ENCODE measurements at regions not wholly inside any gene's neighbourhood (a gene's known extent, or its start where the extent isn't known, plus 50 kb on each side); places are given as distances from the start of the nearest gene placed in this dataset.

- Histone ChIP-seq H3K79me2 (ENCODE audit: insufficient read depth, low read length) (no peaks in the 10 kb centered on the region), H3K4me1 (ENCODE audit: insufficient read depth, low read length) (no peaks in the 10 kb centered on the region), H3K9me3 (ENCODE audit: insufficient read depth, low read depth, low read length) (peaks cover 16% of the 10 kb centered on the region), H2AFZ (ENCODE audit: low read depth, low read length) (no peak overlapping the region), H3K27me3 (ENCODE audit: insufficient read depth, low read length) (no peaks in the 10 kb centered on the region), H3K9ac (ENCODE audit: low read length) (no peak overlapping the region), H4K20me1 (ENCODE audit: insufficient read depth, low read length) (no peaks in the 10 kb centered on the region), H3K36me3 (ENCODE audit: insufficient read depth, low read length) (no peaks in the 10 kb centered on the region), H3K4me2 (ENCODE audit: low read length) (no peak overlapping the region), H3K4me3 (ENCODE audit: insufficient read depth, low read depth, low read length) (no peak overlapping the region), H3K27ac (ENCODE audit: low read depth, low read length) (no peak overlapping the region)
- H3K27ac Mint-ChIP-seq (ENCODE audit: unreplicated experiment) = no peak overlapping the region
- no peaks in the 10 kb centered on the region for H3K4me1 Mint-ChIP-seq (ENCODE audit: low read depth, unreplicated experiment)
- H3K27me3 Mint-ChIP-seq (ENCODE audit: low read depth, unreplicated experiment) = no peaks in the 10 kb centered on the region
- no peak for FAIRE-seq
- no peaks in the 10 kb centered on the region for H3K9me3 Mint-ChIP-seq (ENCODE audit: unreplicated experiment)
- no peak for DNase-seq (ENCODE audit: low read depth)
- H3K36me3 Mint-ChIP-seq (ENCODE audit: low read depth, unreplicated experiment) = no peaks in the 10 kb centered on the region
- no peak for TF ChIP-seq EZH2 (IDR thresholded peaks at IDR 0.05; ENCODE audit: insufficient read depth, low read length)
- TF ChIP-seq CTCF (IDR thresholded peaks at IDR 0.05; ENCODE audit: insufficient read depth, low read depth, low read length) = no peak
- H3K4me3 Mint-ChIP-seq (ENCODE audit: unreplicated experiment) = no peak overlapping the region
These were observed 299.1 kb upstream of the GALNT5 start for GRCh38 chr2:156958374-156958773.

- no peak for TF ChIP-seq EZH2 (IDR thresholded peaks at IDR 0.05; ENCODE audit: insufficient read depth, low read length)
- no peak for TF ChIP-seq CTCF (IDR thresholded peaks at IDR 0.05; ENCODE audit: insufficient read depth, low read depth, low read length)
- DNase-seq (ENCODE audit: low read depth) (no peak), FAIRE-seq (no peak)
- Histone ChIP-seq H3K4me2 (ENCODE audit: low read length) (no peak overlapping the region), H4K20me1 (ENCODE audit: insufficient read depth, low read length) (no peaks in the 10 kb centered on the region), H3K4me3 (ENCODE audit: insufficient read depth, low read depth, low read length) (no peak overlapping the region), H3K27me3 (ENCODE audit: insufficient read depth, low read length) (no peaks in the 10 kb centered on the region), H3K79me2 (ENCODE audit: insufficient read depth, low read length) (no peaks in the 10 kb centered on the region), H3K27ac (ENCODE audit: low read depth, low read length) (no peak overlapping the region), H3K36me3 (ENCODE audit: insufficient read depth, low read length) (no peaks in the 10 kb centered on the region), H2AFZ (ENCODE audit: low read depth, low read length) (no peak overlapping the region), H3K9me3 (ENCODE audit: insufficient read depth, low read depth, low read length) (peaks cover 16% of the 10 kb centered on the region), H3K4me1 (ENCODE audit: insufficient read depth, low read length) (no peaks in the 10 kb centered on the region), H3K9ac (ENCODE audit: low read length) (no peak overlapping the region)
- H3K9me3 Mint-ChIP-seq (ENCODE audit: unreplicated experiment) = peaks cover 4% of the 10 kb centered on the region
- no peak overlapping the region for H3K4me3 Mint-ChIP-seq (ENCODE audit: unreplicated experiment)
- H3K27ac Mint-ChIP-seq (ENCODE audit: unreplicated experiment) = no peak overlapping the region
- no peaks in the 10 kb centered on the region for H3K4me1 Mint-ChIP-seq (ENCODE audit: low read depth, unreplicated experiment)
- H3K36me3 Mint-ChIP-seq (ENCODE audit: low read depth, unreplicated experiment) = no peaks in the 10 kb centered on the region
- no peaks in the 10 kb centered on the region for H3K27me3 Mint-ChIP-seq (ENCODE audit: low read depth, unreplicated experiment)
These were observed 298.0 kb upstream of the GALNT5 start for GRCh38 chr2:156959481-156959880.

- Mint-ChIP-seq H3K9me3 (ENCODE audit: unreplicated experiment) (no peaks in the 10 kb centered on the region), H3K4me1 (ENCODE audit: low read depth, unreplicated experiment) (no peaks in the 10 kb centered on the region), H3K27me3 (ENCODE audit: low read depth, unreplicated experiment) (no peaks in the 10 kb centered on the region), H3K36me3 (ENCODE audit: low read depth, unreplicated experiment) (no peaks in the 10 kb centered on the region), H3K4me3 (ENCODE audit: unreplicated experiment) (no peak overlapping the region), H3K27ac (ENCODE audit: unreplicated experiment) (no peak overlapping the region)
- no peaks in the 10 kb centered on the region for H3K36me3 ChIP-seq (ENCODE audit: insufficient read depth, low read length)
- H3K4me2 ChIP-seq (ENCODE audit: low read length) = no peak overlapping the region
- H3K9me3 ChIP-seq (ENCODE audit: insufficient read depth, low read depth, low read length) = no peaks in the 10 kb centered on the region
- H2AFZ ChIP-seq (ENCODE audit: low read depth, low read length) = no peak overlapping the region
- no peak for TF ChIP-seq EZH2 (IDR thresholded peaks at IDR 0.05; ENCODE audit: insufficient read depth, low read length)
- no peak for TF ChIP-seq CTCF (IDR thresholded peaks at IDR 0.05; ENCODE audit: insufficient read depth, low read depth, low read length)
- DNase-seq (ENCODE audit: low read depth) = no peak
- H3K79me2 ChIP-seq (ENCODE audit: insufficient read depth, low read length) = no peaks in the 10 kb centered on the region
- no peaks in the 10 kb centered on the region for H4K20me1 ChIP-seq (ENCODE audit: insufficient read depth, low read length)
- FAIRE-seq = no peak
- H3K4me1 ChIP-seq (ENCODE audit: insufficient read depth, low read length) = no peaks in the 10 kb centered on the region
- no peak overlapping the region for H3K4me3 ChIP-seq (ENCODE audit: insufficient read depth, low read depth, low read length)
- no peak overlapping the region for H3K9ac ChIP-seq (ENCODE audit: low read length)
- H3K27ac ChIP-seq (ENCODE audit: low read depth, low read length) = no peak overlapping the region
- no peaks in the 10 kb centered on the region for H3K27me3 ChIP-seq (ENCODE audit: insufficient read depth, low read length)
These were observed 274.9 kb upstream of the GALNT5 start for GRCh38 chr2:156982615-156983014.

Data from astrocyte (in vitro differentiated cells and primary cell).